SK-N-SH (cell line): ENCODE measurements at regions not wholly inside any gene's neighbourhood (a gene's known extent, or its start where the extent isn't known, plus 50 kb on each side); places are given as distances from the start of the nearest gene placed in this dataset.

ENCODE experiments used
- CTCF ChIA-PET: fragments of 300-600, 350-600 bp; formaldehyde crosslinking; extraction: SDS; loops from one replicate; lab custom pipeline; 2021; lab: Yijun Ruan, JAX
- POLR2A ChIA-PET: fragments of 350-600 bp; sonication (Branson Sonifier 250); formaldehyde crosslinking; extraction: SDS; loops from one replicate; lab custom pipeline; 2020; ENCODE audit warnings: antibody characterized with exemption, inconsistent platforms; lab: Yijun Ruan, JAX
- DNase-seq: peaks from one replicate; pipeline ENCODE4 v3.0.0; 2012
- H2AFZ ChIP-seq: fragments of 200-600 bp; sonication (generic); 2 replicates; pipeline ENCODE4 v1.8.1; 2016; ENCODE audit warnings: antibody characterized with exemption, mild to moderate bottlenecking, low read depth
- H3F3A ChIP-seq: fragments of 200-600 bp; sonication (generic); replicated peaks from 2 replicates; pipeline ENCODE3; 2016; ENCODE audit warnings: antibody characterized with exemption, mild to moderate bottlenecking; ENCODE audit not compliant: insufficient read depth
- H3K27ac ChIP-seq, 2 experiments: fragments of 200-500 bp in 1 of 2; fragments of 200-600 bp in 1 of 2; sonication (Bioruptor generic) in 1 of 2; sonication (generic), shearing (Covaris generic) in 1 of 2; 2 replicates each; pipeline versions ENCODE4 v1.5.1 to v1.6.1; 2014 to 2016; ENCODE audit warnings: low read depth in 2 of 2, inconsistent platforms in 1 of 2, low read length in 1 of 2, mild to moderate bottlenecking in 1 of 2, mixed read lengths in 1 of 2
- H3K27me3 ChIP-seq: fragments of 200-600 bp; sonication (generic), shearing (Covaris generic); 2 replicates; pipeline ENCODE4 v1.6.1; 2016; ENCODE audit warnings: mixed run types; ENCODE audit not compliant: insufficient read depth
- H3K36me3 ChIP-seq, 2 experiments: fragments of 200-500 bp in 1 of 2; fragments of 200-600 bp in 1 of 2; sonication (Bioruptor generic) in 1 of 2; sonication (generic) in 1 of 2; replicated peaks in 1 of 2; 2 replicates each; pipeline versions ENCODE3 to v1.5.1; 2014 to 2016; ENCODE audit warnings: low read length in 1 of 2, mild to moderate bottlenecking in 1 of 2; ENCODE audit not compliant: insufficient read depth in 2 of 2, control insufficient read depth in 1 of 2
- H3K4me1 ChIP-seq, 2 experiments: fragments of 200-500 bp in 1 of 2; fragments of 200-600 bp in 1 of 2; sonication (Bioruptor generic) in 1 of 2; sonication (generic), shearing (Covaris generic) in 1 of 2; 2 replicates each; pipeline versions ENCODE4 v1.5.1 to v1.6.1; 2014 to 2016; ENCODE audit warnings: low read depth in 1 of 2, low read length in 1 of 2, mixed run types in 1 of 2; ENCODE audit not compliant: insufficient read depth in 2 of 2, control insufficient read depth in 1 of 2
- H3K4me2 ChIP-seq: fragments of 200-600 bp; sonication (generic), shearing (Covaris generic); 2 replicates; pipeline ENCODE4 v1.6.1; 2017; ENCODE audit warnings: mixed run types
- H3K4me3 ChIP-seq, 2 experiments: fragments of 200-500 bp in 1 of 2; fragments of 200-600 bp in 1 of 2; sonication (Bioruptor generic) in 1 of 2; sonication (generic), shearing (Covaris generic) in 1 of 2; 2 replicates each; pipeline versions ENCODE4 v1.5.1 to v1.8.1; 2014 to 2016; ENCODE audit warnings: low read depth in 2 of 2, inconsistent platforms in 1 of 2, low read length in 1 of 2, mild to moderate bottlenecking in 1 of 2, mixed read lengths in 1 of 2, moderate library complexity in 1 of 2
- H3K79me2 ChIP-seq: fragments of 200-600 bp; sonication (generic); 2 replicates; pipeline ENCODE4 v1.8.1; 2017; ENCODE audit warnings: mild to moderate bottlenecking; ENCODE audit not compliant: insufficient read depth
- H3K9ac ChIP-seq: fragments of 200-600 bp; sonication (generic); 2 replicates; pipeline ENCODE4 v1.6.1; 2017; ENCODE audit warnings: mixed run types
- H3K9me2 ChIP-seq: fragments of 200-600 bp; sonication (generic); 2 replicates; pipeline ENCODE4 v1.6.1; 2017; ENCODE audit warnings: mixed run types
- H3K9me3 ChIP-seq: fragments of 200-600 bp; sonication (generic); 2 replicates; pipeline ENCODE4 v1.6.1; 2017; ENCODE audit warnings: mixed run types, mild to moderate bottlenecking, moderate library complexity
- H4K20me1 ChIP-seq: fragments of 200-600 bp; sonication (generic); 2 replicates; pipeline ENCODE4 v1.6.1; 2017; ENCODE audit warnings: mild to moderate bottlenecking, mixed run types; ENCODE audit not compliant: insufficient read depth
- CHD2 ChIP-seq: fragments of 150-350 bp; IDR thresholded peaks from 2 replicates; pipeline ENCODE4 v1.6.1; 2018; ENCODE audit warnings: low read length; ENCODE audit not compliant: partially characterized antibody
- ELF1 ChIP-seq: IDR thresholded peaks from 2 replicates; pipeline ENCODE4 v1.4.0; 2012
- EP300 ChIP-seq, 2 experiments: IDR thresholded peaks; 2 replicates each; pipeline versions ENCODE4 v1.4.0 to v1.6.1; 2012; ENCODE audit warnings: borderline replicate concordance in 1 of 2, low read depth in 1 of 2, low read length in 1 of 2
- EZH2phosphoT487 ChIP-seq: fragments of 200-600 bp; sonication (generic); IDR thresholded peaks from 2 replicates; pipeline ENCODE4 v1.6.1; 2017; ENCODE audit warnings: low read depth, mixed run types, mild to moderate bottlenecking, antibody characterized with exemption, moderate library complexity, borderline replicate concordance
- FOSL2 ChIP-seq: IDR thresholded peaks from 2 replicates; pipeline ENCODE4 v1.4.0; 2012; ENCODE audit warnings: low read depth, mild to moderate bottlenecking, moderate library complexity, borderline replicate concordance
- FOXJ3 ChIP-seq: sonication (generic); formaldehyde crosslinking; IDR thresholded peaks from 2 replicates; pipeline ENCODE4 v1.5.1; 2020; ENCODE audit warnings: mild to moderate bottlenecking, missing genetic modification reagents
- GABPA ChIP-seq: IDR thresholded peaks from 2 replicates; pipeline ENCODE4 v1.4.0; 2012; ENCODE audit warnings: low read depth, mild to moderate bottlenecking
- GATA2 ChIP-seq: sonication (generic); formaldehyde crosslinking; IDR thresholded peaks from 2 replicates; pipeline ENCODE4 v1.5.0; 2020; ENCODE audit warnings: mild to moderate bottlenecking, missing genetic modification reagents
- IRF3 ChIP-seq: fragments of 150-350 bp; IDR thresholded peaks from 2 replicates; pipeline ENCODE4 v1.6.1; 2016; ENCODE audit warnings: mild to moderate bottlenecking, low read depth, low read length
- JUND ChIP-seq: IDR thresholded peaks from 2 replicates; pipeline ENCODE4 v1.4.0; 2012
- MEF2A ChIP-seq: IDR thresholded peaks from 2 replicates; pipeline ENCODE4 v1.4.0; 2012; ENCODE audit warnings: low read depth, borderline replicate concordance
- MXI1 ChIP-seq: IDR thresholded peaks from 2 replicates; pipeline ENCODE4 v1.6.1; 2012; ENCODE audit warnings: mild to moderate bottlenecking, low read depth, low read length, improper control_type of control experiment
- NRF1 ChIP-seq: IDR thresholded peaks from 2 replicates; pipeline ENCODE4 v1.6.1; 2012; ENCODE audit warnings: low read depth, mild to moderate bottlenecking, low read length
- RAD21 ChIP-seq: IDR thresholded peaks from 2 replicates; pipeline ENCODE4 v1.6.1; 2012; ENCODE audit warnings: mild to moderate bottlenecking, low read length
- RFX5 ChIP-seq: IDR thresholded peaks from 2 replicates; pipeline ENCODE4 v1.6.1; 2012; ENCODE audit warnings: mild to moderate bottlenecking, improper control_type of control experiment, low read length
- RXRA ChIP-seq: IDR thresholded peaks from 2 replicates; pipeline ENCODE4 v1.4.0; 2012; ENCODE audit warnings: low read depth, mild to moderate bottlenecking, borderline replicate concordance
- SIN3A ChIP-seq: IDR thresholded peaks from 2 replicates; pipeline ENCODE4 v1.6.1; 2012; ENCODE audit warnings: low read depth, mild to moderate bottlenecking, low read length, moderate library complexity, borderline replicate concordance
- TCF12 ChIP-seq: IDR thresholded peaks from 2 replicates; pipeline ENCODE4 v1.4.0; 2012
- TEAD4 ChIP-seq: IDR thresholded peaks from 2 replicates; pipeline ENCODE4 v1.4.0; 2012; ENCODE audit warnings: mild to moderate bottlenecking, borderline replicate concordance; ENCODE audit not compliant: insufficient read depth
- USF1 ChIP-seq: IDR thresholded peaks from 2 replicates; pipeline ENCODE4 v1.4.0; 2012; ENCODE audit warnings: low read depth, borderline replicate concordance
- USF2 ChIP-seq: fragments of 150-350 bp; IDR thresholded peaks from 2 replicates; pipeline ENCODE4 v1.6.1; 2017; ENCODE audit warnings: antibody characterized with exemption, low read length, low read depth, borderline replicate concordance
- YY1 ChIP-seq: IDR thresholded peaks from 2 replicates; pipeline ENCODE4 v1.4.0; 2012; ENCODE audit warnings: low read depth, mild to moderate bottlenecking
- ZBTB33 ChIP-seq: IDR thresholded peaks from 2 replicates; pipeline ENCODE4 v1.4.0; 2012; ENCODE audit warnings: low read depth, borderline replicate concordance
- WGBS: methylation state at CpG from one replicate; pipeline ENCODE4 v1.1.6; 2017; ENCODE audit warnings: low lambda C conversion rate; 5-methylcytosine and 5-hydroxymethylcytosine counted together

- H3K4me1 ChIP-seq: no peaks in the 10 kb centered on the region
- POLR2A ChIA-PET: no interaction called here
Measured at GRCh38 chr15:35196273-35196672, 111.2 kb upstream of the NANOGP8 start.

GRCh38 chr15:35195649-35196048 is 110.6 kb upstream of the NANOGP8 start:
- H3K9me2 ChIP-seq: no peaks in the 10 kb centered on the region
- no peaks in the 10 kb centered on the region for H3K4me1 ChIP-seq
- no peak overlapping the region for H3K4me2 ChIP-seq
- H3K79me2 ChIP-seq: no peaks in the 10 kb centered on the region
- ChIA-PET CTCF (interaction anchor here (0.6 to 1.7 kb wide), 3 partner anchors 8 to 174 kb away, joined by 3 to 4 read pairs (median 3); no protein-coding TSS in a partner anchor), POLR2A (no interaction called here)
- no peak for DNase-seq
- no peaks in the 10 kb centered on the region for H3K9me3 ChIP-seq
- H3K4me3 ChIP-seq: no peak overlapping the region
- no peak overlapping the region for H2AFZ ChIP-seq
- no peaks in the 10 kb centered on the region for H4K20me1 ChIP-seq
- no peaks in the 10 kb centered on the region for H3F3A ChIP-seq
- H3K27me3 ChIP-seq: no peaks in the 10 kb centered on the region
- no peak overlapping the region for H3K9ac ChIP-seq
- H3K27ac ChIP-seq: no peak overlapping the region
- 83% methylated on average over 3 of the region's 3 CpGs for WGBS
- no peaks in the 10 kb centered on the region for H3K36me3 ChIP-seq
- no peak for TF ChIP-seq MXI1
- TF ChIP-seq IRF3: no peak
- no peak for TF ChIP-seq EZH2phosphoT487
- TF ChIP-seq JUND: no peak
- TF ChIP-seq SIN3A: no peak
- TF ChIP-seq ZBTB33: no peak
- no peak for TF ChIP-seq MEF2A
- no peak for TF ChIP-seq EP300 (IDR thresholded peaks at IDR 0.05; ENCODE audit: borderline replicate concordance in 1 of 2, low read depth in 1 of 2, low read length in 1 of 2)
- no peak for TF ChIP-seq USF1

More at GRCh38 chr15:35196273-35196672, 111.2 kb upstream of the NANOGP8 start:
- no peak overlapping the region for H3K27ac ChIP-seq
- no peaks in the 10 kb centered on the region for H3K36me3 ChIP-seq
- CTCF ChIA-PET: interaction anchor here (0.7 to 1.7 kb wide), 3 partner anchors 9 to 20 kb away, joined by 3 to 4 read pairs (median 3); no protein-coding TSS in a partner anchor
- no peaks in the 10 kb centered on the region for H3K27me3 ChIP-seq
- no peak overlapping the region for H3K4me2 ChIP-seq
- no peak overlapping the region for H3K4me3 ChIP-seq
- no peaks in the 10 kb centered on the region for H3F3A ChIP-seq
- TF ChIP-seq USF1 (no peak), USF2 (no peak), FOSL2 (no peak), GATA2 (CRISPR knock-in tag) (no peak), GABPA (no peak), CHD2 (no peak), RFX5 (no peak), IRF3 (no peak), RXRA (no peak), TEAD4 (no peak), JUND (no peak), RAD21 (no peak), ELF1 (no peak), FOXJ3 (CRISPR knock-in tag) (no peak), YY1 (no peak), NRF1 (no peak), TCF12 (no peak)
- TF ChIP-seq, all 33 proteins: peak for 0
- Histone ChIP-seq H3K9me3 (no peaks in the 10 kb centered on the region), H3K9me2 (no peaks in the 10 kb centered on the region), H3K9ac (no peak overlapping the region), H3K79me2 (no peaks in the 10 kb centered on the region), H2AFZ (no peak overlapping the region), H4K20me1 (no peaks in the 10 kb centered on the region)
- 88% methylated on average over 5 of the region's 5 CpGs for WGBS
- DNase-seq: no peak
